ENCODE measurements at regions not wholly inside any gene's neighbourhood (a gene's known extent, or its start where the extent isn't known, plus 50 kb on each side); places are given as distances from the start of the nearest gene placed in this dataset.

DNA sequence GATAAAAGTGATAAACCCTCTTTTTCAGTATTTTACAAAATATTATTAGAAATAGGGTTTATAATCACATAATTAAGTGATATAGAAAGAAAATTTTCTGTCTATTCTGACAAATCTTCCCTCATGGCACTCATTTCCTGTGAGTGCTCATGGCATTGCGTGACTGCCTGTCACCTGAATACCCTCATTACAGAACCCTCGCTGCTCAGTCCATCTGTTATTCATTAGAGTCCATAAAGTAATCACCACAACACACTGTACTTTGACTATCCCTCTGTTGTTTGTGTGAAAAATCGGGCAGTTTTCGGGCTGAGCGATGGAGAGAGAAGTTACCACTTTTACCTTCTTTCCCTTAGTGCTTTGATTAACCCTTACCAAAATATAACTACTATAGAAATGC, 100.4 kb upstream of the BRINP3 start:
- ChIA-PET CTCF (no interaction called here), POLR2A (no interaction called here)
- Histone ChIP-seq H3K27me3 (ENCODE audit: control insufficient read depth, insufficient read depth, low read length) (no peaks in the 10 kb centered on the region), H3K4me3 (ENCODE audit: low read depth, low read length) (no peak overlapping the region), H3K27ac (ENCODE audit: low read depth, low read length) (no peak overlapping the region), H3K9me3 (ENCODE audit: control insufficient read depth, insufficient read depth, low read length) (no peaks in the 10 kb centered on the region)
- no peak for DNase-seq (ENCODE audit: low read depth, low spot score)
- TF ChIP-seq, protein P1, sequence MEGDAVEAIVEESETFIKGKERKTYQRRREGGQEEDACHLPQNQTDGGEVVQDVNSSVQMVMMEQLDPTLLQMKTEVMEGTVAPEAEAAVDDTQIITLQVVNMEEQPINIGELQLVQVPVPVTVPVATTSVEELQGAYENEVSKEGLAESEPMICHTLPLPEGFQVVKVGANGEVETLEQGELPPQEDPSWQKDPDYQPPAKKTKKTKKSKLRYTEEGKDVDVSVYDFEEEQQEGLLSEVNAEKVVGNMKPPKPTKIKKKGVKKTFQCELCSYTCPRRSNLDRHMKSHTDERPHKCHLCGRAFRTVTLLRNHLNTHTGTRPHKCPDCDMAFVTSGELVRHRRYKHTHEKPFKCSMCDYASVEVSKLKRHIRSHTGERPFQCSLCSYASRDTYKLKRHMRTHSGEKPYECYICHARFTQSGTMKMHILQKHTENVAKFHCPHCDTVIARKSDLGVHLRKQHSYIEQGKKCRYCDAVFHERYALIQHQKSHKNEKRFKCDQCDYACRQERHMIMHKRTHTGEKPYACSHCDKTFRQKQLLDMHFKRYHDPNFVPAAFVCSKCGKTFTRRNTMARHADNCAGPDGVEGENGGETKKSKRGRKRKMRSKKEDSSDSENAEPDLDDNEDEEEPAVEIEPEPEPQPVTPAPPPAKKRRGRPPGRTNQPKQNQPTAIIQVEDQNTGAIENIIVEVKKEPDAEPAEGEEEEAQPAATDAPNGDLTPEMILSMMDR (IDR thresholded peaks at IDR 0.05; ENCODE audit: low read depth, low read length) = no peak

DNA sequence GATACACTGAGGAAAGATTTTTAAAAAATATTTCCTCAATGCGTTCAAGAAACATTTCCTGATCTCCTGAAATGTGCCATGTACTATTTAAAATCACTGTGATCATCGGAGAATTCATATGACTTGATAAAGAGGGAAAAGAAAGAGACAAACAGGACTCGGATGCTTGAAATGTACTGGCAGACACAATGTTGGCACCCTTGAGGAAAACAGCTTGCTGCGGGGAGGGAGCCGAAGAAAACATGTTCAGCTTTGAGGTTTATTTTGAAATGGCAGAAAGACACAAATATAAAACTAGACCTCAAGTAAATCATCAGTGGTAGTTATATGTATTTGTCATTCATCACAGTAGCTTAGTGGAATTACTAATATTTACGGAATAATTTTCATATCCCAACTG, 100.9 kb upstream of the BRINP3 start:
- ChIA-PET POLR2A (no interaction called here), CTCF (no interaction called here)
- Histone ChIP-seq H3K27ac (ENCODE audit: low read depth, low read length) (no peak overlapping the region), H3K9me3 (ENCODE audit: control insufficient read depth, insufficient read depth, low read length) (no peaks in the 10 kb centered on the region), H3K27me3 (ENCODE audit: control insufficient read depth, insufficient read depth, low read length) (no peaks in the 10 kb centered on the region), H3K4me3 (ENCODE audit: low read depth, low read length) (no peak overlapping the region)
- no peak for DNase-seq (ENCODE audit: low read depth, low spot score)
- TF ChIP-seq, protein P1 (IDR thresholded peaks at IDR 0.05; ENCODE audit: low read depth, low read length) = no peak

DNA sequence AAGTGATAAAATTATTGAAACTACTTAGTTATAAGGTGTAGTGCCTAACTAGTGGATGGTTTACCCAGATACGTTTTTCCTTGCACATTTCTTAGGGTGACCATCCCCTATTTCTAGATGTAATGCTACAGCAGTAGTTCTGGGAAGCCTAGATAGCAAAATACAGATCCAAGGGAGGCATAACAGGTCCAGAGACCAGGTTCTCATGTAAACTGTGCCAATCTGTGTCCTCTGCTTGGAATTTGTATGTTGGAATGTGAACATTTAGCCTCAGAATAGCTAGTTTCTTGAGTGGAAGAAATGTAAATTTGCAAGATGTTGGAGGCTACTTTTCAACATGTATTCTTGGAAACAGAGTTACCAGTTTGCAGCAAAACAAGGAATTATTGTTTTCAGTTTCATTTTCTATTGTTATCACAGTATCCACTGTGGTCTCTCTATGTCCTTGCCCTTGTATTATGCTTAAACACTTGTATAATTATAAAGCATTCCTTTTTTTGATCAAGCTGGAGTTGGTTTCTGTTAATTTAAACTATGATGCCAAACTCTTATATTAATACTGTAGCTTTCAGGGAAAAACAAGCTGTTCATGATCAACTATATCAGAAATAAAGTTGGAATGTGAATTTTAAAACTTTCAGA, 102.0 kb upstream of the BRINP3 start:
- CTCF ChIA-PET = no interaction called here
- Histone ChIP-seq H3K9me3 (ENCODE audit: control insufficient read depth, insufficient read depth, low read length) (no peaks in the 10 kb centered on the region), H3K27me3 (ENCODE audit: control insufficient read depth, insufficient read depth, low read length) (no peaks in the 10 kb centered on the region), H3K27ac (ENCODE audit: low read depth, low read length) (no peak overlapping the region), H3K4me3 (ENCODE audit: low read depth, low read length) (no peak overlapping the region)
- no peak for DNase-seq (ENCODE audit: low read depth, low spot score)
- TF ChIP-seq, protein P1 (IDR thresholded peaks at IDR 0.05; ENCODE audit: low read depth, low read length) = no peak
- POLR2A ChIA-PET = no interaction called here

DNA sequence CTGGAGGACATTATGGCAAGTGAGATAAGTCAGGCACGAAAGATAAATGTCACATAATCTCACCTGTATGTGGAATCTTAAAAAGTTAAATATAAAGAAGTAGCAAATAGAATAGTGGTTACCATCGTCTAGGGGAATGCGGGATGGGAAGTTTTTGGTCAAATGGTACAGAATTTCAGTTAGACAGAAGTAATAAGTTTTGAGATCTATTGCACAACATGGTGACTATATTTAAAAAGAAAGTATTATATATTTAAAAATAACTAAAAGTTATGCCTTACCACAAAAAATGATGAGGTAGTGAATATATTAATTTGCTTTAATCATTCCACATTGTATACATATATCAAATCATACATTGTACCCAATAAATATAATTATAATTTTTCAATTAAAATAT, 106.2 kb upstream of the BRINP3 start:
- no peak for DNase-seq (ENCODE audit: low read depth, low spot score)
- CTCF ChIA-PET = no interaction called here

DNA sequence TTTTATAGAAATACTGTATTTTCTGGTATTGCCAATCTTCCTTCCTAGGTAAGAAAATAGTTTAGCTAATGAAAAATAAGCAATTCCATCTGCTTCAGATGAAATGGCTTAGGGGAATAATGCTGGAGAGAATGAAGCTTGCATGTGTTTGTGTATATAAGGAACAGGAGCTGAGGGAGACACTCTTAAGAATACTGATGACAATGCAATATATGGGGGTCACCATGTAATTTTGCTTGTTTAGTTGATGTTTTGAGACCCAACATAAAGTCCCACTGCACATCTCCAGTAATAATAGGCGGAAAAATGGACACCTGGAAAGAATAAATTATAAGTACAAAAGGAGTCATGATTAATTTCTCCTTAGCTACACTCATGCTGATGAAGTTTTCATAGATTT, 110.8 kb upstream of the BRINP3 start:
- H3K9me3 ChIP-seq (ENCODE audit: control insufficient read depth, insufficient read depth, low read length) = no peaks in the 10 kb centered on the region
- no peaks in the 10 kb centered on the region for H3K27me3 ChIP-seq (ENCODE audit: control insufficient read depth, insufficient read depth, low read length)
- ChIA-PET CTCF (no interaction called here), POLR2A (no interaction called here)
- TF ChIP-seq, protein P1 (IDR thresholded peaks at IDR 0.05; ENCODE audit: low read depth, low read length) = no peak
- no peak overlapping the region for H3K27ac ChIP-seq (ENCODE audit: low read depth, low read length)
- H3K4me3 ChIP-seq (ENCODE audit: low read depth, low read length) = no peak overlapping the region
- no peak for DNase-seq (ENCODE audit: low read depth, low spot score)

More for the DNA sequence above, 106.2 kb upstream of the BRINP3 start:
- Histone ChIP-seq H3K4me3 (ENCODE audit: low read depth, low read length) (no peak overlapping the region), H3K27me3 (ENCODE audit: control insufficient read depth, insufficient read depth, low read length) (no peaks in the 10 kb centered on the region), H3K27ac (ENCODE audit: low read depth, low read length) (no peak overlapping the region), H3K9me3 (ENCODE audit: control insufficient read depth, insufficient read depth, low read length) (no peaks in the 10 kb centered on the region)
- POLR2A ChIA-PET = no interaction called here
- TF ChIP-seq, protein P1 (IDR thresholded peaks at IDR 0.05; ENCODE audit: low read depth, low read length) = no peak
